Superior temporal gyrus (tissue), 1 donor: ENCODE measurements at regions not wholly inside any gene's neighbourhood (a gene's known extent, or its start where the extent isn't known, plus 50 kb on each side); places are given as distances from the start of the nearest gene placed in this dataset.
"Not testable (repeated sequence)": the region's sequence is repeated elsewhere in the genome, so short reads cannot be mapped to it uniquely, and the experiment has no call there.

Experiments
- DNase-seq: peaks from one replicate; pipeline ENCODE4 v3.0.0-alpha.2; 2016; ENCODE audit errors: extremely low spot score

GRCh38 chr4:59484944-59485343, 1715.2 kb upstream of the ADGRL3 start:
- no peak for DNase-seq

GRCh38 chr4:59500103-59500502, 1700.0 kb upstream of the ADGRL3 start:
- DNase-seq, result no peak

- DNase-seq, result no peak
Measured at GRCh38 chr4:59503731-59504130, 1696.4 kb upstream of the ADGRL3 start.

GRCh38 chr4:59511809-59512208, 1688.3 kb upstream of the ADGRL3 start:
- not testable (repeated sequence) for DNase-seq

GRCh38 chr4:59517007-59517406, 1683.1 kb upstream of the ADGRL3 start:
- no peak for DNase-seq

GRCh38 chr4:59518005-59518823, 1681.9 kb upstream of the ADGRL3 start:
- no peak for DNase-seq

- DNase-seq, result no peak
Measured at GRCh38 chr4:59525885-59526284, 1674.2 kb upstream of the ADGRL3 start.

GRCh38 chr4:59535541-59535940, 1664.6 kb upstream of the ADGRL3 start:
- DNase-seq, result no peak

GRCh38 chr4:59536428-59536827, 1663.7 kb upstream of the ADGRL3 start:
- DNase-seq, result peak; percentile 55

GRCh38 chr4:59537246-59537886, 1662.8 kb upstream of the ADGRL3 start:
- DNase-seq, result peak; percentile 46

GRCh38 chr4:59539401-59539800, 1660.7 kb upstream of the ADGRL3 start:
- DNase-seq, result no peak

GRCh38 chr4:59540311-59540710, 1659.8 kb upstream of the ADGRL3 start:
- DNase-seq, result no peak

GRCh38 chr4:59553063-59553720, 1646.9 kb upstream of the ADGRL3 start:
- DNase-seq, result no peak

GRCh38 chr4:59553721-59554091, 1646.4 kb upstream of the ADGRL3 start:
- DNase-seq, result no peak

GRCh38 chr4:59556191-59556590, 1643.9 kb upstream of the ADGRL3 start:
- not testable (repeated sequence) for DNase-seq

- not testable (repeated sequence) for DNase-seq
Measured at GRCh38 chr4:59560141-59560648, 1639.9 kb upstream of the ADGRL3 start.

GRCh38 chr4:59565836-59566235, 1634.3 kb upstream of the ADGRL3 start:
- DNase-seq, result no peak

- DNase-seq, result no peak
Measured at GRCh38 chr4:59570860-59571476, 1629.2 kb upstream of the ADGRL3 start.

- no peak for DNase-seq
Measured at GRCh38 chr4:59571805-59572430, 1628.2 kb upstream of the ADGRL3 start.

GRCh38 chr4:59583845-59584568, 1616.1 kb upstream of the ADGRL3 start:
- DNase-seq, result no peak
